Endothelial cell of umbilical vein (primary cell): ENCODE measurements at regions not wholly inside any gene's neighbourhood (a gene's known extent, or its start where the extent isn't known, plus 50 kb on each side); places are given as distances from the start of the nearest gene placed in this dataset.

Experiments
- BruUV-seq: library from RNA; stranded (reverse); fragments of 400-500 nt; replicated peaks from 2 replicates; lab custom pipeline; 2021; lab: Mats Ljungman, UMichigan
- CTCF ChIA-PET: fragments of 300-600, 350-600 bp; sonication (Branson Sonifier 250); formaldehyde crosslinking; loops from one replicate; lab custom pipeline; 2021; ENCODE audit warnings: antibody characterized with exemption, inconsistent platforms; lab: Charles Lee
- POLR2A ChIA-PET: fragments of 300-600, 350-600 bp; sonication (Branson Sonifier 250); formaldehyde crosslinking; loops from one replicate; lab custom pipeline; 2021; ENCODE audit warnings: antibody characterized with exemption, inconsistent platforms; lab: Charles Lee
- DNase-seq: peaks from one replicate; pipeline ENCODE4 v3.0.0-alpha.2; 2011; ENCODE audit warnings: low read depth, low spot score
- FAIRE-seq: peaks from 2 replicates; lab custom pipeline; 2011; peaks lifted over from hg19 to GRCh38; lab: Jason Lieb, UNC
- H2AFZ ChIP-seq: 2 replicates; pipeline ENCODE4 v1.6.0; 2012; ENCODE audit warnings: low read depth, low read length, control low read depth, inconsistent platforms
- H3K27ac ChIP-seq: 2 replicates; pipeline ENCODE4 v1.5.1; 2011; ENCODE audit warnings: low read depth, mild to moderate bottlenecking, control low read depth, low read length, moderate library complexity; ENCODE audit not compliant: insufficient read depth
- H3K27me3 ChIP-seq, 2 experiments: 2 replicates each; pipeline versions ENCODE4 v1.6.0 to v1.6.1; 2011; ENCODE audit warnings: low read length in 2 of 2, mixed read lengths in 1 of 2; ENCODE audit not compliant: control insufficient read depth in 2 of 2, insufficient read depth in 2 of 2
- H3K36me3 ChIP-seq, 2 experiments: 2 replicates in 1 of 2; 3 replicates in 1 of 2; pipeline ENCODE4 v1.5.1; 2011; ENCODE audit warnings: low read length in 2 of 2, mild to moderate bottlenecking in 1 of 2, moderate library complexity in 1 of 2; ENCODE audit not compliant: control insufficient read depth in 2 of 2, insufficient read depth in 2 of 2; ENCODE audit errors: extremely low read depth in 1 of 2
- H3K4me1 ChIP-seq: 3 replicates; pipeline ENCODE4 v1.5.1; 2011; ENCODE audit warnings: mild to moderate bottlenecking, low read length; ENCODE audit not compliant: control insufficient read depth, insufficient read depth; ENCODE audit errors: extremely low read depth
- H3K4me2 ChIP-seq: 2 replicates; pipeline ENCODE4 v1.6.1; 2011; ENCODE audit warnings: low read length, control low read depth, mixed read lengths; ENCODE audit not compliant: insufficient read depth
- H3K4me3 ChIP-seq, 3 experiments: fragments of 200-600 bp in 1 of 3; sonication (generic), shearing (Covaris generic) in 1 of 3; replicated peaks in 1 of 3; 2 replicates each; pipeline ENCODE4 v1.5.1; 2011 to 2016; ENCODE audit warnings: control low read depth in 3 of 3, low read length in 3 of 3, mild to moderate bottlenecking in 2 of 3, inconsistent platforms in 1 of 3, low read depth in 1 of 3, moderate library complexity in 1 of 3; ENCODE audit not compliant: insufficient read depth in 1 of 3
- H3K79me2 ChIP-seq: 2 replicates; pipeline ENCODE4 v1.6.0; 2012; ENCODE audit warnings: low read length, inconsistent platforms; ENCODE audit not compliant: control insufficient read depth, insufficient read depth
- H3K9ac ChIP-seq: replicated peaks from 2 replicates; pipeline ENCODE3; 2011; ENCODE audit warnings: low read length, control low read depth; ENCODE audit not compliant: insufficient read depth; ENCODE audit errors: extremely low read depth
- H3K9me1 ChIP-seq: replicated peaks from 3 replicates; pipeline ENCODE4 v1.6.0; 2011; ENCODE audit warnings: mild to moderate bottlenecking, low read length; ENCODE audit not compliant: control insufficient read depth, insufficient read depth; ENCODE audit errors: extremely low read depth
- H3K9me3 ChIP-seq: replicated peaks from 2 replicates; pipeline ENCODE4 v1.5.1; 2012; ENCODE audit warnings: low read length, inconsistent platforms; ENCODE audit not compliant: control insufficient read depth, insufficient read depth
- H4K20me1 ChIP-seq: replicated peaks from 2 replicates; pipeline ENCODE3; 2011; ENCODE audit warnings: mild to moderate bottlenecking, low read length; ENCODE audit not compliant: control insufficient read depth, insufficient read depth; ENCODE audit errors: extremely low read depth
- EZH2 ChIP-seq: IDR thresholded peaks from 2 replicates; pipeline ENCODE4 v1.6.1; 2012; ENCODE audit warnings: borderline replicate concordance, low read depth, mild to moderate bottlenecking, moderate library complexity, low read length, inconsistent platforms; ENCODE audit not compliant: severe bottlenecking
- FOS ChIP-seq: IDR thresholded peaks from 2 replicates; pipeline ENCODE4 v1.6.1; 2011; ENCODE audit warnings: mild to moderate bottlenecking, low read length, moderate library complexity, borderline replicate concordance; ENCODE audit not compliant: insufficient read depth
- GATA2 ChIP-seq: IDR thresholded peaks from 2 replicates; pipeline ENCODE4 v1.7.0; 2011; ENCODE audit warnings: low read depth, mild to moderate bottlenecking, moderate library complexity, mixed read lengths, low read length; ENCODE audit not compliant: insufficient read length, insufficient read depth
- JUN ChIP-seq: IDR thresholded peaks from 2 replicates; pipeline ENCODE4 v1.6.1; 2011; ENCODE audit warnings: borderline replicate concordance, low read depth; ENCODE audit not compliant: insufficient read length, insufficient read depth
- MYC ChIP-seq: IDR thresholded peaks from one replicate; pipeline ENCODE4 v1.6.1; 2011; ENCODE audit warnings: mild to moderate bottlenecking, low read depth, low read length
- POLR2A ChIP-seq: IDR thresholded peaks from 2 replicates; pipeline ENCODE4 v1.6.1; 2012; ENCODE audit warnings: low read depth, mild to moderate bottlenecking, control low read depth, low read length
- POLR2AphosphoS5 ChIP-seq: IDR thresholded peaks from 2 replicates; pipeline ENCODE4 v1.6.1; 2012; ENCODE audit warnings: low read depth, mild to moderate bottlenecking, control low read depth, low read length, moderate library complexity; ENCODE audit not compliant: insufficient read depth
- dilution Hi-C: fragments of 300-500 bp; cut with MboI; formaldehyde crosslinking; loops from one replicate; pipeline ENCODE4 v1.15.0; 2019; ENCODE audit warnings: low sequenced_read_pairs; ENCODE audit not compliant: extremely low pct_ligation_motif_present
- intact Hi-C: fragments of 100-400 bp; cut with micrococcal nuclease; formaldehyde crosslinking; loops from one replicate; pipeline ENCODE4 v1.10.0; 2022
- TF ChIP-seq, protein P1 (sequence below), 2 donors: IDR thresholded peaks; 1 replicate in 1 of 2; 2 replicates in 1 of 2; pipeline ENCODE4 v1.5.1; 2011; ENCODE audit warnings: low read length in 2 of 2, mild to moderate bottlenecking in 2 of 2, moderate library complexity in 2 of 2, control low read depth in 1 of 2, inconsistent platforms in 1 of 2, low read depth in 1 of 2; ENCODE audit not compliant: insufficient read depth in 1 of 2; ENCODE audit errors: extremely low read depth in 1 of 2
- TF ChIP-seq, protein P2 (sequence below): IDR thresholded peaks from 2 replicates; pipeline ENCODE4 v1.6.1; 2011; ENCODE audit not compliant: insufficient read depth, insufficient read length

DNA sequence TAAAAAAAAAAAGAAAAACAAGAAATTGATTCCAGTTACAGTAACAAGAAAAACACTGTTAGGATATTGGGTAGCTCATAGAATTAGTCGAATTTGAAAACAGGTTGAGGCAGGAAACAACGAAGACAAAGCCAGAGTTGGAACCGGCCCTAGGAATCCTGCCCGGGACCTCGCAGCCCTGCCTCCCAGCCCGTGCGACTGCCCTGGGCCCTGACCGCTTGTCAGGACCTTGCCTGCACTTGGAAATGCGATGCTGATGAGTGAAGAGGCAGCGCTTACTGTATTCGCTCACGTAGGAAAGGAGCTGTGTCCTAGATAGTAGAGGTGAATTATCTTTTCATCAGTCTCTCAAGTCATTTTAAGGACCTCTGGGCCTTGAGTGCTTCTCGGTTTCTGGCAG is 611.7 kb upstream of the FAT1 start:
- no peak for DNase-seq
- dilution Hi-C loops: no loop called here
- Histone ChIP-seq H3K27ac (no peak overlapping the region), H3K27me3 (no peaks in the 10 kb centered on the region), H3K9me3 (no peaks in the 10 kb centered on the region), H3K9me1 (no peaks in the 10 kb centered on the region), H3K4me3 (no peak overlapping the region), H2AFZ (no peak overlapping the region), H3K79me2 (no peaks in the 10 kb centered on the region), H3K4me1 (no peaks in the 10 kb centered on the region), H4K20me1 (no peaks in the 10 kb centered on the region), H3K9ac (no peak overlapping the region), H3K4me2 (no peak overlapping the region), H3K36me3 (no peaks in the 10 kb centered on the region)
- FAIRE-seq: no peak
- TF ChIP-seq GATA2 (no peak), POLR2A (no peak), POLR2AphosphoS5 (no peak), EZH2 (no peak), MYC (no peak), FOS (no peak), JUN (no peak)
- TF ChIP-seq, protein P1, sequence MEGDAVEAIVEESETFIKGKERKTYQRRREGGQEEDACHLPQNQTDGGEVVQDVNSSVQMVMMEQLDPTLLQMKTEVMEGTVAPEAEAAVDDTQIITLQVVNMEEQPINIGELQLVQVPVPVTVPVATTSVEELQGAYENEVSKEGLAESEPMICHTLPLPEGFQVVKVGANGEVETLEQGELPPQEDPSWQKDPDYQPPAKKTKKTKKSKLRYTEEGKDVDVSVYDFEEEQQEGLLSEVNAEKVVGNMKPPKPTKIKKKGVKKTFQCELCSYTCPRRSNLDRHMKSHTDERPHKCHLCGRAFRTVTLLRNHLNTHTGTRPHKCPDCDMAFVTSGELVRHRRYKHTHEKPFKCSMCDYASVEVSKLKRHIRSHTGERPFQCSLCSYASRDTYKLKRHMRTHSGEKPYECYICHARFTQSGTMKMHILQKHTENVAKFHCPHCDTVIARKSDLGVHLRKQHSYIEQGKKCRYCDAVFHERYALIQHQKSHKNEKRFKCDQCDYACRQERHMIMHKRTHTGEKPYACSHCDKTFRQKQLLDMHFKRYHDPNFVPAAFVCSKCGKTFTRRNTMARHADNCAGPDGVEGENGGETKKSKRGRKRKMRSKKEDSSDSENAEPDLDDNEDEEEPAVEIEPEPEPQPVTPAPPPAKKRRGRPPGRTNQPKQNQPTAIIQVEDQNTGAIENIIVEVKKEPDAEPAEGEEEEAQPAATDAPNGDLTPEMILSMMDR (IDR thresholded peaks at IDR 0.05; ENCODE audit: extremely low read depth in 1 of 2, insufficient read depth in 1 of 2, low read depth in 1 of 2, low read length in 2 of 2): no peak
- TF ChIP-seq, protein P2, sequence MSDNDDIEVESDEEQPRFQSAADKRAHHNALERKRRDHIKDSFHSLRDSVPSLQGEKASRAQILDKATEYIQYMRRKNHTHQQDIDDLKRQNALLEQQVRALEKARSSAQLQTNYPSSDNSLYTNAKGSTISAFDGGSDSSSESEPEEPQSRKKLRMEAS: no peak
- intact Hi-C loops: no loop called here
- no TSS peak for BruUV-seq
- CTCF ChIA-PET: no interaction called here
- POLR2A ChIA-PET: no interaction called here
